Mesendoderm (in vitro differentiated cells): ENCODE measurements at regions not wholly inside any gene's neighbourhood (a gene's known extent, or its start where the extent isn't known, plus 50 kb on each side); places are given as distances from the start of the nearest gene placed in this dataset.

Experiments used
- DNase-seq: peaks from one replicate; pipeline ENCODE4 v3.0.0; 2013
- H2AK5ac ChIP-seq: 2 replicates; pipeline ENCODE4 v1.6.1; 2013; ENCODE audit warnings: low read length, inconsistent platforms
- H2BK120ac ChIP-seq: 2 replicates; pipeline ENCODE4 v1.6.1; 2013; ENCODE audit warnings: low read depth, mild to moderate bottlenecking, low read length, moderate library complexity, mixed read lengths
- H2BK15ac ChIP-seq: replicated peaks from 2 replicates; pipeline ENCODE4 v1.6.1; 2013; ENCODE audit warnings: low read depth, mild to moderate bottlenecking, moderate library complexity
- H2BK5ac ChIP-seq: 2 replicates; pipeline ENCODE4 v1.6.1; 2013; ENCODE audit warnings: low read length, inconsistent platforms
- H3K18ac ChIP-seq: 2 replicates; pipeline ENCODE4 v1.6.1; 2013; ENCODE audit warnings: mild to moderate bottlenecking, low read length, mixed read lengths
- H3K23ac ChIP-seq: one replicate; pipeline ENCODE4 v1.6.1; 2013; ENCODE audit warnings: low read length
- H3K27ac ChIP-seq: 2 replicates; pipeline ENCODE4 v1.5.1; 2013; ENCODE audit warnings: low read depth, mild to moderate bottlenecking, inconsistent platforms, low read length, moderate library complexity
- H3K27me3 ChIP-seq: 2 replicates; pipeline ENCODE4 v1.6.1; 2013; ENCODE audit warnings: low read length, control low read depth, mild to moderate bottlenecking, inconsistent platforms; ENCODE audit not compliant: insufficient read depth, poor library complexity
- H3K36me3 ChIP-seq: 2 replicates; pipeline ENCODE4 v1.6.1; 2013; ENCODE audit warnings: low read length, inconsistent platforms; ENCODE audit not compliant: control insufficient read depth, insufficient read depth
- H3K4ac ChIP-seq: one replicate; pipeline ENCODE4 v1.6.1; 2013; ENCODE audit warnings: low read depth, mild to moderate bottlenecking, low read length, moderate library complexity
- H3K4me1 ChIP-seq: 2 replicates; pipeline ENCODE4 v1.6.1; 2013; ENCODE audit warnings: low read depth, low read length, inconsistent platforms; ENCODE audit not compliant: control insufficient read depth
- H3K4me2 ChIP-seq: 2 replicates; pipeline ENCODE4 v1.6.1; 2013; ENCODE audit warnings: low read length
- H3K4me3 ChIP-seq: 2 replicates; pipeline ENCODE4 v1.5.1; 2013; ENCODE audit warnings: mild to moderate bottlenecking, low read length
- H3K56ac ChIP-seq: one replicate; pipeline ENCODE4 v1.6.1; 2013; ENCODE audit warnings: low read length
- H3K79me1 ChIP-seq: 2 replicates; pipeline ENCODE4 v1.6.1; 2013; ENCODE audit warnings: low read length, inconsistent platforms
- H3K79me2 ChIP-seq: 2 replicates; pipeline ENCODE4 v1.6.1; 2013; ENCODE audit warnings: mild to moderate bottlenecking, low read length; ENCODE audit not compliant: control insufficient read depth, insufficient read depth
- H3K9ac ChIP-seq: 2 replicates; pipeline ENCODE4 v1.6.1; 2013; ENCODE audit warnings: low read length, inconsistent platforms
- H4K5ac ChIP-seq: one replicate; pipeline ENCODE4 v1.6.1; 2013; ENCODE audit warnings: low read length
- H4K8ac ChIP-seq: one replicate; pipeline ENCODE4 v1.6.1; 2013; ENCODE audit warnings: low read depth, mild to moderate bottlenecking, control low read depth, low read length, moderate library complexity
- WGBS: extraction: QIAGEN DNeasy Blood & Tissue Kit; methylation state at CpG from one replicate; pipeline ENCODE4 v1.1.7; 2013; ENCODE audit warnings: low lambda C conversion rate, missing lambda C conversion rate; ENCODE audit not compliant: insufficient coverage; ENCODE audit errors: extremely low coverage; 5-methylcytosine and 5-hydroxymethylcytosine counted together

GRCh38 chr11:134737563-134738510, 325.8 kb upstream of the B3GAT1 start:
- no peak overlapping the region for H3K18ac ChIP-seq
- H3K79me1 ChIP-seq: no peaks in the 10 kb centered on the region
- no peaks in the 10 kb centered on the region for H3K36me3 ChIP-seq
- peak overlapping the region; percentile 38 for H2AK5ac ChIP-seq
- no peak overlapping the region for H3K23ac ChIP-seq
- no peaks in the 10 kb centered on the region for H3K27me3 ChIP-seq
- no peak for DNase-seq
- no peak overlapping the region for H3K4me2 ChIP-seq
- H2BK15ac ChIP-seq: no peak overlapping the region
- no peak overlapping the region for H3K4ac ChIP-seq
- H4K8ac ChIP-seq: no peak overlapping the region
- H3K9ac ChIP-seq: no peak overlapping the region
- no CpG with 5 or more reads among the region's 20 CpGs for WGBS
- no peak overlapping the region for H3K27ac ChIP-seq
- no peak overlapping the region for H3K4me3 ChIP-seq
- peaks cover 2% of the 10 kb centered on the region for H3K4me1 ChIP-seq
- no peaks in the 10 kb centered on the region for H3K79me2 ChIP-seq
- H2BK120ac ChIP-seq: no peak overlapping the region
- H3K56ac ChIP-seq: peak overlapping the region; percentile 60
- peak overlapping the region; percentile 70 for H2BK5ac ChIP-seq
- no peak overlapping the region for H4K5ac ChIP-seq

- no CpG with 5 or more reads among the region's 14 CpGs for WGBS
- Histone ChIP-seq H3K4me2 (no peak overlapping the region), H3K4ac (no peak overlapping the region), H3K27me3 (no peaks in the 10 kb centered on the region), H4K8ac (no peak overlapping the region), H2BK5ac (no peak overlapping the region), H3K36me3 (no peaks in the 10 kb centered on the region), H3K79me2 (no peaks in the 10 kb centered on the region), H3K18ac (no peak overlapping the region), H3K9ac (no peak overlapping the region), H2BK120ac (no peak overlapping the region), H3K23ac (no peak overlapping the region), H3K4me1 (peaks cover under 1% of the 10 kb centered on the region), H3K56ac (no peak overlapping the region), H3K79me1 (no peaks in the 10 kb centered on the region), H3K4me3 (no peak overlapping the region), H3K27ac (no peak overlapping the region), H2BK15ac (no peak overlapping the region), H2AK5ac (no peak overlapping the region), H4K5ac (no peak overlapping the region)
- DNase-seq: no peak
Measured at GRCh38 chr11:134736251-134736947, 324.4 kb upstream of the B3GAT1 start.

- Histone ChIP-seq H3K27ac (no peak overlapping the region), H2BK5ac (no peak overlapping the region), H4K5ac (no peak overlapping the region), H3K56ac (no peak overlapping the region), H3K4me2 (no peak overlapping the region), H3K27me3 (no peaks in the 10 kb centered on the region), H2AK5ac (no peak overlapping the region), H3K4me3 (no peak overlapping the region), H3K36me3 (no peaks in the 10 kb centered on the region), H3K4ac (no peak overlapping the region), H4K8ac (no peak overlapping the region), H3K79me1 (no peaks in the 10 kb centered on the region), H3K79me2 (no peaks in the 10 kb centered on the region), H3K18ac (no peak overlapping the region), H2BK15ac (no peak overlapping the region), H2BK120ac (no peak overlapping the region), H3K23ac (no peak overlapping the region), H3K9ac (no peak overlapping the region), H3K4me1 (peaks cover 4% of the 10 kb centered on the region)
- WGBS: no CpG with 5 or more reads among the region's 14 CpGs
- DNase-seq: no peak
Measured at GRCh38 chr11:134734894-134735293, 322.9 kb upstream of the B3GAT1 start.

- Histone ChIP-seq H3K4me1 (peaks cover 4% of the 10 kb centered on the region), H3K79me1 (no peaks in the 10 kb centered on the region), H2BK120ac (no peak overlapping the region), H2BK15ac (no peak overlapping the region), H4K8ac (no peak overlapping the region), H3K4me3 (no peak overlapping the region), H3K4ac (no peak overlapping the region), H3K36me3 (no peaks in the 10 kb centered on the region), H2AK5ac (no peak overlapping the region), H2BK5ac (no peak overlapping the region), H3K9ac (no peak overlapping the region), H3K23ac (no peak overlapping the region), H3K79me2 (no peaks in the 10 kb centered on the region), H3K4me2 (no peak overlapping the region), H3K18ac (no peak overlapping the region), H3K27me3 (no peaks in the 10 kb centered on the region), H4K5ac (no peak overlapping the region), H3K56ac (no peak overlapping the region), H3K27ac (no peak overlapping the region)
- no CpG with 5 or more reads among the region's 9 CpGs for WGBS
- DNase-seq: no peak
Measured at GRCh38 chr11:134734141-134734845, 322.3 kb upstream of the B3GAT1 start.

GRCh38 chr11:134733646-134734045, 321.6 kb upstream of the B3GAT1 start:
- Histone ChIP-seq H3K23ac (no peak overlapping the region), H4K5ac (no peak overlapping the region), H3K36me3 (no peaks in the 10 kb centered on the region), H3K4ac (no peak overlapping the region), H3K4me2 (no peak overlapping the region), H3K9ac (no peak overlapping the region), H3K4me1 (peaks cover 4% of the 10 kb centered on the region), H3K18ac (no peak overlapping the region), H2BK5ac (peak overlapping the region; percentile 67), H3K27me3 (no peaks in the 10 kb centered on the region), H2BK15ac (no peak overlapping the region), H4K8ac (no peak overlapping the region), H3K56ac (peak overlapping the region; percentile 50), H3K27ac (no peak overlapping the region), H3K79me1 (no peaks in the 10 kb centered on the region), H3K4me3 (no peak overlapping the region), H2BK120ac (no peak overlapping the region), H2AK5ac (no peak overlapping the region), H3K79me2 (no peaks in the 10 kb centered on the region)
- DNase-seq: no peak
- WGBS: no CpG with 5 or more reads among the region's 9 CpGs
